ENCODE measurements at regions not wholly inside any gene's neighbourhood (a gene's known extent, or its start where the extent isn't known, plus 50 kb on each side); places are given as distances from the start of the nearest gene placed in this dataset.

DNA sequence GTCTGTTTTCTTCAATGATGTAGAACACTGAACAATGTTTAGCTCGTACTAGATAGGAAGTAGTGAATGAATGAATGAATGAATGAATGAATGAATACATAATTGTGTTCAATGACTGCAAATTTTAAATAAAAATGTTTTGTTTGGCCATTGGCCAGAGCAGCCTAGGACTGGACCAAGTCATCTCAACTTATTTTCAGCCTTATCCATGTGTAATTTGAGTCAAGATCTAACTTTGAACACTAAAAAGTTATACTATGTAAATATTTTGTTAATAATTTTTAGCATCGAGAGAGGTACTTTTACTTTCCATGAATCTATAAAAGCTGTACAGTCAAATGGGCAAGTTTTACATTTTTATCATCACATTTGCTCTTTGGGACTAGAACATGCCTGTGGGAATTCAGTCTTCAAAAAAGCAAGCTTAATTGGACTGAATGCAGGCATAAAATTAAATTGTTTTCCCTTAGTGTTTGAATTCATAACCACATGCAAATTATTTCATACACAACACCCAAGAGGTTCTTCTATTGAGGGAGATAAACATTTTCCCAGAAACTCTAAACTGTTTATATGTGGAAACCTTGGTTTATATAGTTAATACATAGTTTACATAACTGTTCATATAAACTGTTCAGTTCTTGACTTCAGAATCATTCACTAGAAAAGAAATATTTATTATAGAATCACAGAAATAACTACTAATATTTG is 222.1 kb upstream of the ANO3 start:
- no peak overlapping the region for H3K27ac ChIP-seq (ENCODE audit: low read depth, low read length, poor library complexity, severe bottlenecking)
- no peak overlapping the region for H3K4me2 ChIP-seq (ENCODE audit: low read length)
- H2AFZ ChIP-seq (ENCODE audit: low read length): no peak overlapping the region
- TF ChIP-seq, protein P1, sequence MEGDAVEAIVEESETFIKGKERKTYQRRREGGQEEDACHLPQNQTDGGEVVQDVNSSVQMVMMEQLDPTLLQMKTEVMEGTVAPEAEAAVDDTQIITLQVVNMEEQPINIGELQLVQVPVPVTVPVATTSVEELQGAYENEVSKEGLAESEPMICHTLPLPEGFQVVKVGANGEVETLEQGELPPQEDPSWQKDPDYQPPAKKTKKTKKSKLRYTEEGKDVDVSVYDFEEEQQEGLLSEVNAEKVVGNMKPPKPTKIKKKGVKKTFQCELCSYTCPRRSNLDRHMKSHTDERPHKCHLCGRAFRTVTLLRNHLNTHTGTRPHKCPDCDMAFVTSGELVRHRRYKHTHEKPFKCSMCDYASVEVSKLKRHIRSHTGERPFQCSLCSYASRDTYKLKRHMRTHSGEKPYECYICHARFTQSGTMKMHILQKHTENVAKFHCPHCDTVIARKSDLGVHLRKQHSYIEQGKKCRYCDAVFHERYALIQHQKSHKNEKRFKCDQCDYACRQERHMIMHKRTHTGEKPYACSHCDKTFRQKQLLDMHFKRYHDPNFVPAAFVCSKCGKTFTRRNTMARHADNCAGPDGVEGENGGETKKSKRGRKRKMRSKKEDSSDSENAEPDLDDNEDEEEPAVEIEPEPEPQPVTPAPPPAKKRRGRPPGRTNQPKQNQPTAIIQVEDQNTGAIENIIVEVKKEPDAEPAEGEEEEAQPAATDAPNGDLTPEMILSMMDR (IDR thresholded peaks at IDR 0.05; ENCODE audit: low read length): no peak
- TF ChIP-seq EZH2 (IDR thresholded peaks at IDR 0.05; ENCODE audit: borderline replicate concordance, low read length): no peak
- H3K4me3 ChIP-seq (ENCODE audit: low read depth, low read length, poor library complexity, severe bottlenecking): no peak overlapping the region
- no peaks in the 10 kb centered on the region for H3K27me3 ChIP-seq (ENCODE audit: insufficient read depth, low read length)
- no peak overlapping the region for H3K9ac ChIP-seq (ENCODE audit: low read length)
- H3F3A ChIP-seq (ENCODE audit: insufficient read depth, low read length): no peaks in the 10 kb centered on the region
- no peaks in the 10 kb centered on the region for H4K20me1 ChIP-seq (ENCODE audit: insufficient read depth, low read length)
- peaks cover 2% of the 10 kb centered on the region; the same call in 1 of the 2 replicates for H3K9me3 ChIP-seq (ENCODE audit: low read length)
- no peaks in the 10 kb centered on the region for H3K9me2 ChIP-seq (ENCODE audit: low read depth, low read length)
- H3K4me1 ChIP-seq (ENCODE audit: insufficient read depth, low read length, severe bottlenecking): peaks cover 49% of the 10 kb centered on the region
- no peaks in the 10 kb centered on the region for H3K36me3 ChIP-seq (ENCODE audit: insufficient read depth, low read length)
- no peaks in the 10 kb centered on the region for H3K79me2 ChIP-seq (ENCODE audit: insufficient read depth, low read length)

DNA sequence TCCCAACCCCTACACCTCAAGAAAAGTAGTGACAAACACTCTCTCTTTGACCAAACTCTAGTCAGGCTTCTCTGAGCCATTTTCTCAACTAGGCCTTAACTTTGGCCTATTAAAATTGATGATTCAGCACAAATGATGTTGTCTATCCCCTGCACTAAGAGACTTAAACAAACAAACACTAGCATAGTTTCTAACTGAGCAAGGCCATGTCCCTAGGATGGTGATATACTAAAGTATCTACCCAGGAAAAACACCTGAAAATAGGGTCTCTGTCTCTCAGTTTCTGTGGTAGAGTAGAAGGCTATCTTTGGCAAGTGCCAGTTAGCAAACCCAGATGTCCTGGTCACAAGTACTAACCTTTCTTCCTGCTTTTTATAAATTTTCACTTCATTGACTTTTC is 219.7 kb upstream of the ANO3 start:
- H3K9me2 ChIP-seq (ENCODE audit: low read depth, low read length): no peaks in the 10 kb centered on the region
- no peaks in the 10 kb centered on the region for H3K79me2 ChIP-seq (ENCODE audit: insufficient read depth, low read length)
- H3K27me3 ChIP-seq (ENCODE audit: insufficient read depth, low read length): no peaks in the 10 kb centered on the region
- no peak overlapping the region for H3K9ac ChIP-seq (ENCODE audit: low read length)
- no peak overlapping the region for H3K4me3 ChIP-seq (ENCODE audit: low read depth, low read length, poor library complexity, severe bottlenecking)
- TF ChIP-seq, protein P1 (IDR thresholded peaks at IDR 0.05; ENCODE audit: low read length): no peak
- no peak for TF ChIP-seq EZH2 (IDR thresholded peaks at IDR 0.05; ENCODE audit: borderline replicate concordance, low read length)
- H3K4me2 ChIP-seq (ENCODE audit: low read length): no peak overlapping the region
- no peaks in the 10 kb centered on the region for H3K36me3 ChIP-seq (ENCODE audit: insufficient read depth, low read length)
- no peak overlapping the region for H2AFZ ChIP-seq (ENCODE audit: low read length)
- H3K4me1 ChIP-seq (ENCODE audit: insufficient read depth, low read length, severe bottlenecking): peaks cover 30% of the 10 kb centered on the region
- H3K27ac ChIP-seq (ENCODE audit: low read depth, low read length, poor library complexity, severe bottlenecking): peak overlapping the region; percentile 2
- H3K9me3 ChIP-seq (ENCODE audit: low read length): peaks cover 2% of the 10 kb centered on the region; the same call in 1 of the 2 replicates
- H3F3A ChIP-seq (ENCODE audit: insufficient read depth, low read length): no peaks in the 10 kb centered on the region
- no peaks in the 10 kb centered on the region for H4K20me1 ChIP-seq (ENCODE audit: insufficient read depth, low read length)

GRCh38 chr11:26121466-26121865 is 210.5 kb upstream of the ANO3 start:
- Histone ChIP-seq H3K9ac (ENCODE audit: low read length) (no peak overlapping the region), H4K20me1 (ENCODE audit: insufficient read depth, low read length) (no peaks in the 10 kb centered on the region), H3K27me3 (ENCODE audit: insufficient read depth, low read length) (no peaks in the 10 kb centered on the region), H2AFZ (ENCODE audit: low read length) (no peak overlapping the region), H3K4me1 (ENCODE audit: insufficient read depth, low read length, severe bottlenecking) (no peaks in the 10 kb centered on the region), H3K9me3 (ENCODE audit: low read length) (0 out of 2 replicates have a peak, but pooled peaks cover 2% of the 10 kb centered on the region), H3K79me2 (ENCODE audit: insufficient read depth, low read length) (no peaks in the 10 kb centered on the region), H3K4me3 (ENCODE audit: low read depth, low read length, poor library complexity, severe bottlenecking) (no peak overlapping the region), H3K36me3 (ENCODE audit: insufficient read depth, low read length) (no peaks in the 10 kb centered on the region), H3K9me2 (ENCODE audit: low read depth, low read length) (no peaks in the 10 kb centered on the region), H3K4me2 (ENCODE audit: low read length) (no peak overlapping the region), H3K27ac (ENCODE audit: low read depth, low read length, poor library complexity, severe bottlenecking) (no peak overlapping the region), H3F3A (ENCODE audit: insufficient read depth, low read length) (no peaks in the 10 kb centered on the region)
- TF ChIP-seq EZH2 (IDR thresholded peaks at IDR 0.05; ENCODE audit: borderline replicate concordance, low read length): no peak
- TF ChIP-seq, protein P1 (IDR thresholded peaks at IDR 0.05; ENCODE audit: low read length): no peak
